ENCODE measurements at regions not wholly inside any gene's neighbourhood (a gene's known extent, or its start where the extent isn't known, plus 50 kb on each side); places are given as distances from the start of the nearest gene placed in this dataset.
"Not testable (repeated sequence)": the region's sequence is repeated elsewhere in the genome, so short reads cannot be mapped to it uniquely, and the experiment has no call there.

- not testable (repeated sequence) for TF ChIP-seq CTCF (IDR thresholded peaks at IDR 0.05 in 4 of 5, conservative IDR thresholded peaks at IDR 0.05 in 1 of 5); POLR2A (IDR thresholded peaks at IDR 0.05)
Observed at GRCh38 chr2:111294699-111295098, 174.0 kb downstream of the BCL2L11 start.
